Astrocyte (in vitro differentiated cells and primary cell): ENCODE measurements at regions not wholly inside any gene's neighbourhood (a gene's known extent, or its start where the extent isn't known, plus 50 kb on each side); places are given as distances from the start of the nearest gene placed in this dataset.
"Not testable (repeated sequence)": the region's sequence is repeated elsewhere in the genome, so short reads cannot be mapped to it uniquely, and the experiment has no call there.

Experiments
- DNase-seq: peaks from one replicate; pipeline ENCODE4 v3.0.0-alpha.2; 2010; ENCODE audit warnings: low read depth
- FAIRE-seq: peaks from 2 replicates; lab custom pipeline; 2011; peaks lifted over from hg19 to GRCh38; lab: Jason Lieb, UNC
- H2AFZ ChIP-seq: 2 replicates; pipeline ENCODE4 v1.6.0; 2012; ENCODE audit warnings: low read depth, low read length, inconsistent platforms
- H3K27ac ChIP-seq: 2 replicates; pipeline ENCODE4 v1.5.1; 2011; ENCODE audit warnings: low read depth, low read length, inconsistent platforms
- H3K27me3 ChIP-seq: 2 replicates; pipeline ENCODE4 v1.6.0; 2011; ENCODE audit warnings: low read length, inconsistent platforms; ENCODE audit not compliant: insufficient read depth
- H3K36me3 ChIP-seq: 2 replicates; pipeline ENCODE4 v1.5.1; 2011; ENCODE audit warnings: low read length, inconsistent platforms; ENCODE audit not compliant: insufficient read depth
- H3K4me1 ChIP-seq: 2 replicates; pipeline ENCODE4 v1.5.1; 2011; ENCODE audit warnings: low read length, inconsistent platforms; ENCODE audit not compliant: insufficient read depth
- H3K4me2 ChIP-seq: 2 replicates; pipeline ENCODE4 v1.6.0; 2012; ENCODE audit warnings: low read length, inconsistent platforms
- H3K4me3 ChIP-seq: 2 replicates; pipeline ENCODE4 v1.5.1; 2011; ENCODE audit warnings: low read depth, mild to moderate bottlenecking, low read length, inconsistent platforms; ENCODE audit not compliant: insufficient read depth
- H3K79me2 ChIP-seq: 2 replicates; pipeline ENCODE4 v1.6.0; 2012; ENCODE audit warnings: mild to moderate bottlenecking, low read length, inconsistent platforms; ENCODE audit not compliant: insufficient read depth
- H3K9ac ChIP-seq: 2 replicates; pipeline ENCODE4 v1.6.0; 2012; ENCODE audit warnings: mild to moderate bottlenecking, low read length, inconsistent platforms
- H3K9me3 ChIP-seq: 2 replicates; pipeline ENCODE4 v1.5.1; 2012; ENCODE audit warnings: low read depth, mild to moderate bottlenecking, low read length, inconsistent platforms; ENCODE audit not compliant: insufficient read depth
- H4K20me1 ChIP-seq: 2 replicates; pipeline ENCODE4 v1.6.0; 2012; ENCODE audit warnings: low read length, inconsistent platforms; ENCODE audit not compliant: insufficient read depth
- H3K27ac Mint-ChIP-seq: one replicate; pipeline ENCODE4 v1.8.0; 2021; ENCODE audit warnings: mild to moderate bottlenecking, mixed read lengths; ENCODE audit not compliant: unreplicated experiment
- H3K27me3 Mint-ChIP-seq: one replicate; pipeline ENCODE4 v1.8.0; 2021; ENCODE audit warnings: low read depth, mixed read lengths; ENCODE audit not compliant: unreplicated experiment
- H3K36me3 Mint-ChIP-seq: one replicate; pipeline ENCODE4 v1.8.0; 2021; ENCODE audit warnings: low read depth, mixed read lengths; ENCODE audit not compliant: unreplicated experiment
- H3K4me1 Mint-ChIP-seq: one replicate; pipeline ENCODE4 v1.8.0; 2021; ENCODE audit warnings: low read depth, mixed read lengths; ENCODE audit not compliant: unreplicated experiment
- H3K4me3 Mint-ChIP-seq: one replicate; pipeline ENCODE4 v1.8.0; 2021; ENCODE audit warnings: mild to moderate bottlenecking, moderate library complexity, mixed read lengths; ENCODE audit not compliant: unreplicated experiment
- H3K9me3 Mint-ChIP-seq: one replicate; pipeline ENCODE4 v1.8.0; 2021; ENCODE audit warnings: mild to moderate bottlenecking, mixed read lengths; ENCODE audit not compliant: unreplicated experiment

DNA sequence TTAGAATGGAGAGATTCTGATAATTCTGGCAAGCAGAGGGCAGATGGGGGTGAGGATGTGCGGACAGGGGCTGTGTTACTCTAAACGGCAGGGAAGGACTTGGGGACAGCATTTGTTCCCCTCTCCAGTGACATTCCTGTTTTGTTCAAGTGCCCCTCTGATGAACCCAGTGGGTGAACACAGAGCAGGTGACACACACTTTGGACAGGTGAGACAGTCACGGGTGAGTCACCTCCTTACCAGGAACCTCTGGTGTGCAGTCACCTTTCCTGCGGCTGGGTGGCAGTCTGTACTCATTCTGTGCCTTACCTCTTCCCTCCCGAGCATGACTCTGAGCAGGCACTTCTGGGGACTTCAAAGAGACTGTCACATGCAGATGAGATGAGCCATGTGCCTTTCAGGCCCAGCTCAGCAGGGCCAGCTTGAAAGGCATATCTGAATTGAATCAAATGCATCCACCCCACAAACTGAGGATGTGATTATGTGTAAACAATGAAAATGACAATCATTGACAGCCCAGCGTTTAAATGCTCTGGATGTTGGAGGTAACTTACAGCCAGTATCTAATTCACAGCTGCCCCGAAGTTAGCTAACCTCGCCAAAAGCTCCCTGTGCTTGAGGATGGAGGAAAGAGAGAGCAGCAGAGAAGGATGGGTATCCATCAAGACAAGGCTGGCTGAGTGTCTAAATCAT, 362.4 kb downstream of the BCL2L11 start:
- H3K27ac Mint-ChIP-seq, FAIRE-seq, H3K4me3 Mint-ChIP-seq, H3K27me3 Mint-ChIP-seq, H3K4me1 ChIP-seq, H3K9ac ChIP-seq, DNase-seq, H3K36me3 ChIP-seq, H2AFZ ChIP-seq, H3K9me3 Mint-ChIP-seq, H3K27ac ChIP-seq, H3K9me3 ChIP-seq, H3K27me3 ChIP-seq, H3K4me2 ChIP-seq, H3K36me3 Mint-ChIP-seq, H3K4me3 ChIP-seq: not testable (repeated sequence)
- Histone ChIP-seq H3K79me2 (peaks cover 80% of the 10 kb centered on the region), H4K20me1 (peaks cover 17% of the 10 kb centered on the region)
- peaks cover 23% of the 10 kb centered on the region for H3K4me1 Mint-ChIP-seq

DNA sequence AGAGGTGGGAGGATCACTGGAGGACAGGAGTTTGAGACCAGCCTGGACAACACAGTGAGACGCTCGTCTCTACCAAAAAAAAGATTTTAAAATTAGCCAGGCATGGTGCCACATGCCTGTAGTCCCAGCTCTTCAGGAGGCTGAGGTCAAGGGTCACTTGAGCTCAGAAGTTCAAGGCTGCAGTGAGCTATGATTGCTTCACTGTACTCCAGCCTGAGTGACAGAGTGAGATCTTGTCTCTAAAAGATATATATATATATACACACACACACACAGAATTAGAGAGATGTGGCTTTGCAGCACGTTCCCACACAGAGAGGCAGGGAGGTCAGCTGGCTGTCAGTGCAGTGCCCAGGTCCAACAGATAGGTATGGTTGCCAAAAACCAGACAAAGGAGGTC, 363.4 kb downstream of the BCL2L11 start:
- peak overlapping the region; percentile 30 for H3K4me3 Mint-ChIP-seq
- not testable (repeated sequence) for H3K27me3 ChIP-seq, H3K27ac Mint-ChIP-seq, H3K9me3 Mint-ChIP-seq, H3K36me3 ChIP-seq, H3K27ac ChIP-seq, H3K27me3 Mint-ChIP-seq, FAIRE-seq, H3K4me2 ChIP-seq, H3K9ac ChIP-seq, DNase-seq, H3K4me3 ChIP-seq, H3K9me3 ChIP-seq, H2AFZ ChIP-seq, H3K36me3 Mint-ChIP-seq, H3K4me1 ChIP-seq
- peaks cover 77% of the 10 kb centered on the region for H3K79me2 ChIP-seq
- peaks cover 17% of the 10 kb centered on the region for H4K20me1 ChIP-seq
- peaks cover 25% of the 10 kb centered on the region for H3K4me1 Mint-ChIP-seq

DNA sequence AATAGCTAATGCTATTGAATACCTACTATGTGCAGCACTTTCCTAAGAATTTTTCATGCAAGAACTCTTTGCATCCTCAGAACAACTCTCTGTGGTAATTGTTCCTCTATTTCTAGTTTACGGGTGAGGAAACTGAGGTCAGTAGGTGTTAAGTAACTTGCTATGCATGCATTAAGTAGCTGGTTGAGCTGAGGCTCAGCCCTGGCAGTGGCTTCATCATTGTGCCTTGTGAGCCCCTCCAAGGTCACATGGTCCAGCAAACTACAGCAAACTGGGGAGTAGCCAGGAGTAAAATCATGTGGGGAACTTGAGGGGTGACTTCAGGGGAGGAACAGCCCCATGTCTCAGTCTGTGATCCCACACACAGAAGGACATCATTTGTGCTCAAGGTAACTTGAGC, 365.2 kb downstream of the BCL2L11 start:
- peaks cover 22% of the 10 kb centered on the region for H4K20me1 ChIP-seq
- not testable (repeated sequence) for H3K9ac ChIP-seq, H3K36me3 ChIP-seq, H3K27ac Mint-ChIP-seq, H3K27ac ChIP-seq, H3K4me2 ChIP-seq, H3K9me3 Mint-ChIP-seq, H3K9me3 ChIP-seq, H3K36me3 Mint-ChIP-seq, H3K4me1 ChIP-seq, H3K27me3 ChIP-seq, H3K4me3 Mint-ChIP-seq, DNase-seq, H2AFZ ChIP-seq, H3K27me3 Mint-ChIP-seq, FAIRE-seq, H3K4me3 ChIP-seq
- peaks cover 18% of the 10 kb centered on the region for H3K4me1 Mint-ChIP-seq
- H3K79me2 ChIP-seq, result peaks cover 68% of the 10 kb centered on the region

DNA sequence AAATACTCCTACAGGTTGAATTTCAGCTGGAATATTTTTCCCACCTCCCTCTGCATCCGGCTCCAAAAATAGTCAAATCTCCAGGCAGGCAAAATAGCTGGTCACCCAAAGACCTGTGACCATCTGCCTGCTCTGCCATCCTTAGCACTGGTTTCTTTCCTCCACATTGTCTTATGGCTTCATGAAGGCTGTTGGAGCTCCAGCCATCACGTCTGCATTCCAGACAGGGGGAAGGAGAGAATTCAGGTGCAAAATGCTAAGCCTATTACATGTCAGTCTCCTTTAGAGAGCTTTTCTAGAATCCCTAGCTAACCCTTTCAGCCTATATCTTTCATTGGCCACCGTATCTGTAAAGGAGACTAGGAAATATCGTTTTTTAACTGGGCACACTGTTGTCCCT, 367.7 kb downstream of the BCL2L11 start:
- H3K27ac Mint-ChIP-seq, H3K36me3 ChIP-seq, H3K9me3 ChIP-seq, DNase-seq, H3K36me3 Mint-ChIP-seq, FAIRE-seq, H3K27me3 Mint-ChIP-seq, H3K27me3 ChIP-seq, H3K4me3 Mint-ChIP-seq, H3K4me2 ChIP-seq, H3K9me3 Mint-ChIP-seq, H3K27ac ChIP-seq, H3K9ac ChIP-seq, H2AFZ ChIP-seq, H3K4me1 ChIP-seq, H3K4me3 ChIP-seq: not testable (repeated sequence)
- peaks cover 12% of the 10 kb centered on the region for H3K4me1 Mint-ChIP-seq
- Histone ChIP-seq H3K79me2 (peaks cover 64% of the 10 kb centered on the region), H4K20me1 (peaks cover 13% of the 10 kb centered on the region)

DNA sequence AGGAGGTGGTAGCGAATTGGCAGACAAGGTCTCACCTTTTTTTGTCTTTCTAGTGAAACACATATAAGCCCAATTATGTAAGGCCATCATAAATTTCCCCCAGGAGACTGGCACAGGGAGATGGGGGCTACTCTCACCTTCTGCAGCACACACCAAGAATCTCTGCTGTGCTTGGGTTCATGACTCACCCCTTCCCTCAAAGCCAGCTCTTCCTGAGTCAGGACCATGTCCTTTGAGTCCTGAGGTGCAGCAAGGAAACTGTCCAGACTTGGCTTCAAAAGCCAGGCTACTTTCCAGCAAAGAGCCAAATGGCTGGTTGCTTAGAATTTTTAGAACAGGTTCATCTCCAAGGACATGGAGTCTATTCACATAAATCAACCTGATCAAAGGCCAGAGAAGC, 368.7 kb downstream of the BCL2L11 start:
- peaks cover 58% of the 10 kb centered on the region for H3K79me2 ChIP-seq
- not testable (repeated sequence) for FAIRE-seq

DNA sequence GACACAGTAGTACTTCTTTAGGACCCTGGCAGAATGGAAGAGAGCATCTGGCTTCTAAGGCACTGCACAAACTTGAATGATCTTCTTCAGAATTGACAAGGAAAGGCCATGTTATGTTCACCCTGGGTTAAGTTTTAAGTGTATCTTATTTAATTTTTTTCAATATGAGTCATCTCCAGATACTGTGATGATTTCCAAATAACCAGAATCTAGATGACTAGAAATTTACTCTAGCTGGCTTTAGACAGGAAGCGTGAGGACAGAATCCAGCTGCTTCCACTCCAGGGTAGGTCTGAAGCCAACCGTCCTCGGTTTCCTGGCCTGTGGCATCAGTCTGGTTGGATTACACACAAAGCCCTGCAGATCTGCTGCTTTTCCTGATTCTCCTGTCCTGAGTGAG, 370.5 kb downstream of the BCL2L11 start:
- peaks cover 50% of the 10 kb centered on the region for H3K79me2 ChIP-seq
- H3K4me3 Mint-ChIP-seq, result peak overlapping the region; percentile 80
- DNase-seq, H3K9ac ChIP-seq, H3K27ac ChIP-seq, H3K9me3 Mint-ChIP-seq, H3K36me3 ChIP-seq, H3K27me3 Mint-ChIP-seq, H3K4me3 ChIP-seq, H3K9me3 ChIP-seq, H2AFZ ChIP-seq, H3K27me3 ChIP-seq, H3K4me2 ChIP-seq, H3K36me3 Mint-ChIP-seq, FAIRE-seq: not testable (repeated sequence)
- H3K4me1 ChIP-seq, result peaks cover 11% of the 10 kb centered on the region
- H4K20me1 ChIP-seq, result peaks cover 12% of the 10 kb centered on the region
- H3K4me1 Mint-ChIP-seq, result peaks cover 10% of the 10 kb centered on the region
- peak overlapping the region; percentile 75 for H3K27ac Mint-ChIP-seq

More for the DNA sequence above, 368.7 kb downstream of the BCL2L11 start:
- H3K9me3 ChIP-seq, H3K9ac ChIP-seq, H3K27me3 ChIP-seq, DNase-seq, H3K36me3 ChIP-seq, H3K27ac Mint-ChIP-seq, H3K4me1 ChIP-seq, H3K4me3 ChIP-seq, H3K4me3 Mint-ChIP-seq, H3K27me3 Mint-ChIP-seq, H3K9me3 Mint-ChIP-seq, H3K36me3 Mint-ChIP-seq, H2AFZ ChIP-seq, H3K4me2 ChIP-seq, H3K27ac ChIP-seq: not testable (repeated sequence)
- peaks cover 12% of the 10 kb centered on the region for H3K4me1 Mint-ChIP-seq
- H4K20me1 ChIP-seq, result peaks cover 12% of the 10 kb centered on the region
